Spleen (tissue), 11 donors: ENCODE measurements at regions not wholly inside any gene's neighbourhood (a gene's known extent, or its start where the extent isn't known, plus 50 kb on each side); places are given as distances from the start of the nearest gene placed in this dataset.

ENCODE experiments used
- DNase-seq: peaks from one replicate; pipeline ENCODE4 v3.0.0-alpha.2; 2020
- H3K27ac ChIP-seq, 8 donors: fragments of 200-600 bp; sonication (generic) in 7 of 8; 1 replicate in 4 of 8; 2 replicates in 4 of 8; pipeline versions ENCODE4 v1.5.0 to v1.8.0; 2016 to 2021; ENCODE audit warnings: inconsistent platforms in 4 of 8, mild to moderate bottlenecking in 4 of 8, moderate library complexity in 1 of 8
- H3K27me3 ChIP-seq, 7 donors: fragments of 200-600 bp; sonication (generic) in 6 of 7; replicated peaks in 1 of 7; 1 replicate in 4 of 7; 2 replicates in 3 of 7; pipeline versions ENCODE4 v1.5.0 to v1.8.0; 2016 to 2021; ENCODE audit warnings: inconsistent platforms in 3 of 7, mild to moderate bottlenecking in 1 of 7
- H3K36me3 ChIP-seq, 6 donors: fragments of 200-600 bp; sonication (generic) in 5 of 6; 1 replicate in 4 of 6; 2 replicates in 2 of 6; pipeline versions ENCODE4 v1.5.0 to v1.8.0; 2016 to 2021; ENCODE audit warnings: inconsistent platforms in 2 of 6
- H3K4me1 ChIP-seq, 6 donors: fragments of 200-600 bp; sonication (generic) in 5 of 6; 1 replicate in 3 of 6; 2 replicates in 3 of 6; pipeline versions ENCODE4 v1.5.0 to v1.8.0; 2016 to 2021; ENCODE audit warnings: inconsistent platforms in 3 of 6
- H3K4me3 ChIP-seq, 8 donors: fragments of 200-600 bp; sonication (generic) in 7 of 8; 1 replicate in 4 of 8; 2 replicates in 4 of 8; pipeline versions ENCODE4 v1.5.0 to v1.8.0; 2016 to 2021; ENCODE audit warnings: inconsistent platforms in 4 of 8, mild to moderate bottlenecking in 4 of 8, moderate library complexity in 2 of 8
- H3K9me3 ChIP-seq, 8 donors: fragments of 200-600 bp; sonication (generic) in 7 of 8; 1 replicate in 4 of 8; 2 replicates in 4 of 8; pipeline versions ENCODE4 v1.5.0 to v1.8.0; 2016 to 2021; ENCODE audit warnings: inconsistent platforms in 4 of 8
- CTCF ChIP-seq, 11 experiments: fragments of 200-600 bp in 7 of 11; fragments of 450-650 bp in 4 of 11; sonication (generic) in 4 of 11; IDR thresholded peaks in 8 of 11; conservative IDR thresholded peaks in 3 of 11; 1 replicate in 7 of 11; 2 replicates in 4 of 11; pipeline versions ENCODE4 v1.4.0 to v1.8.0; 2016 to 2021; ENCODE audit warnings: antibody characterized with exemption in 11 of 11, inconsistent platforms in 4 of 11, mild to moderate bottlenecking in 1 of 11
- POLR2A ChIP-seq, 3 donors: fragments of 450-650 bp; IDR thresholded peaks; one replicate each; pipeline ENCODE4 v1.5.1; 2017; ENCODE audit warnings: antibody characterized with exemption in 3 of 3, mild to moderate bottlenecking in 1 of 3
- POLR2AphosphoS5 ChIP-seq, 3 donors: sonication (generic); formaldehyde crosslinking; IDR thresholded peaks; one replicate each; pipeline ENCODE4 v1.5.1; 2017; ENCODE audit warnings: antibody characterized with exemption in 3 of 3
- WGBS, 5 donors: extraction: QIAGEN DNeasy Blood & Tissue Kit in 3 of 5; methylation state at CpG; one replicate each; pipeline versions ENCODE4 v1.1.5 to v1.1.7; 2013 to 2018; 5-methylcytosine and 5-hydroxymethylcytosine counted together
- intact Hi-C: fragments of 100-400 bp; cut with DNase I; formaldehyde crosslinking; loops from one replicate; pipeline ENCODE4 v1.15.0; 2023; ENCODE audit warnings: low total_unique reads
- donor health status: healthy with polysubstance abuse.
- donor health status: DM: no; HTN: no; CAD: no; lungs with moderate emphysema.
- donor health status: DM: no; HTN: no; CAD: no.
- donor health status: Bipolar disorder and iron deficiency.
- donor health status: healthy.
- donor health status: DM: no; HTN: no; CAD: no.
- donor health status: DM: yes; HTN: yes; CAD: no.

DNA sequence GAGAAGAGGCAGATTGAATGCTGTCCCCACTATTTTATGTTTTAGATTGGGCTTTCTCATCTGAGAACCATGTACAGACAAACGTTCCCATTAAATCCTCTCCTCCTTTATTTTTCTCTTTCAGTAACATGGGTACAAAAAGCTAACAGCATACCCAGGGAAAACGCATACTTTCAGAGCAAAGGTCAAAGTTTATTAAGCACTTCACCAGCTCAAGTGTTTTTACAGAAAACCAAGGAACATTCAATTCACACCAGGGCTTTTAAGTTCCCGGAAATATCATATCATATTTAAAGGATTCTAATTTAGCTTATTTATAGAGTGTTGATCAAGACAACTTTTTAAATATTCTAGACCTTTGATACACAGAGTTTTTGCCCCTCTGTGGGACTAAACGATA lies 271.5 kb upstream of the C1orf87 start:
- Histone ChIP-seq H3K27me3 (no peaks in the 10 kb centered on the region), H3K36me3 (no peaks in the 10 kb centered on the region), H3K4me1 (peaks cover 0 to 6% (median 0%) of the 10 kb centered on the region in 6 donors), H3K4me3 (no peak overlapping the region), H3K27ac (peak overlapping the region in 5 of 8 donors; percentile 1 to 65 (median 57)), H3K9me3 (no peaks in the 10 kb centered on the region)
- TF ChIP-seq POLR2AphosphoS5 (IDR thresholded peaks at IDR 0.05) (no peak), CTCF (IDR thresholded peaks at IDR 0.05 in 8 of 11, conservative IDR thresholded peaks at IDR 0.05 in 3 of 11) (no peak), POLR2A (IDR thresholded peaks at IDR 0.05) (no peak)
- WGBS, 5 donors, result 57 to 73% (median 69%) methylated on average over 4 of the region's 4 CpGs
- no peak for DNase-seq
- intact Hi-C loops, result no loop called here

- no peak overlapping the region for H3K4me3 ChIP-seq
- DNase-seq, result no peak
- no peaks in the 10 kb centered on the region for H3K9me3 ChIP-seq
- TF ChIP-seq POLR2AphosphoS5 (IDR thresholded peaks at IDR 0.05) (no peak), POLR2A (IDR thresholded peaks at IDR 0.05) (no peak), CTCF (IDR thresholded peaks at IDR 0.05 in 8 of 11, conservative IDR thresholded peaks at IDR 0.05 in 3 of 11) (no peak)
- H3K36me3 ChIP-seq, result no peaks in the 10 kb centered on the region
- peak overlapping the region in 4 of 8 donors; percentile 57 to 65 (median 58) for H3K27ac ChIP-seq
- peaks cover 0 to 6% (median 0%) of the 10 kb centered on the region in 6 donors for H3K4me1 ChIP-seq
- intact Hi-C loops, result no loop called here
- no peaks in the 10 kb centered on the region for H3K27me3 ChIP-seq
- 68 to 97% (median 93%) methylated on average over 2 of the region's 2 CpGs for WGBS, 5 donors
These were observed 270.2 kb upstream of the C1orf87 start for GRCh38 chr1:60343736-60344135.

- Histone ChIP-seq H3K36me3 (no peaks in the 10 kb centered on the region), H3K27me3 (no peaks in the 10 kb centered on the region), H3K4me3 (no peak overlapping the region), H3K27ac (no peak overlapping the region), H3K4me1 (peaks cover 0 to 6% (median 0%) of the 10 kb centered on the region in 6 donors), H3K9me3 (no peaks in the 10 kb centered on the region)
- no peak for DNase-seq
- no peak for TF ChIP-seq POLR2AphosphoS5 (IDR thresholded peaks at IDR 0.05)
- no peak for TF ChIP-seq CTCF (IDR thresholded peaks at IDR 0.05 in 8 of 11, conservative IDR thresholded peaks at IDR 0.05 in 3 of 11)
- no peak for TF ChIP-seq POLR2A (IDR thresholded peaks at IDR 0.05)
- intact Hi-C loops, result no loop called here
- 46 to 95% (median 75%) methylated on average over 1 of the region's 1 CpG for WGBS, 5 donors
These were observed 269.0 kb upstream of the C1orf87 start for GRCh38 chr1:60342569-60342968.

- Histone ChIP-seq H3K4me1 (peaks cover 0 to 6% (median 0%) of the 10 kb centered on the region in 6 donors), H3K27me3 (no peaks in the 10 kb centered on the region), H3K9me3 (no peaks in the 10 kb centered on the region), H3K27ac (no peak overlapping the region), H3K36me3 (no peaks in the 10 kb centered on the region), H3K4me3 (no peak overlapping the region)
- DNase-seq, result no peak
- WGBS, 5 donors, result 73 to 81% (median 74%) methylated on average over 1 of the region's 1 CpG
- intact Hi-C loops, result no loop called here
- TF ChIP-seq POLR2A (IDR thresholded peaks at IDR 0.05) (no peak), POLR2AphosphoS5 (IDR thresholded peaks at IDR 0.05) (no peak), CTCF (IDR thresholded peaks at IDR 0.05 in 8 of 11, conservative IDR thresholded peaks at IDR 0.05 in 3 of 11) (no peak)
These were observed 267.7 kb upstream of the C1orf87 start for GRCh38 chr1:60341274-60341673.
